ENCODE measurements at regions not wholly inside any gene's neighbourhood (a gene's known extent, or its start where the extent isn't known, plus 50 kb on each side); places are given as distances from the start of the nearest gene placed in this dataset.

GRCh38 chr9:99622679-99623078 lies 199.0 kb upstream of the NR4A3 start:
- no peak for TF ChIP-seq NFIC (IDR thresholded peaks at IDR 0.05; ENCODE audit: borderline replicate concordance)
- no peak for TF ChIP-seq SMC3 (IDR thresholded peaks at IDR 0.05; ENCODE audit: low read depth, low read length)
- no peak for TF ChIP-seq CTCF (IDR thresholded peaks at IDR 0.05)
- TF ChIP-seq RAD21 (IDR thresholded peaks at IDR 0.05; ENCODE audit: low read length): no peak
- no peak for TF ChIP-seq IRF3 (IDR thresholded peaks at IDR 0.05; ENCODE audit: low read depth, low read length)
- no peak for TF ChIP-seq MAX (IDR thresholded peaks at IDR 0.05; ENCODE audit: low read depth)
